Activated naive CD4-positive, alpha-beta T cell treated with anti-CD3 and anti-CD28 coated beads for 36 hours (primary cell): ENCODE measurements at regions not wholly inside any gene's neighbourhood (a gene's known extent, or its start where the extent isn't known, plus 50 kb on each side); places are given as distances from the start of the nearest gene placed in this dataset.

Experiments used
- CTCF ChIA-PET: fragments of 350-600 bp; sonication (Branson Sonifier 250); formaldehyde crosslinking; loops from one replicate; lab custom pipeline; 2021; ENCODE audit warnings: antibody characterized with exemption; lab: Charles Lee
- DNase-seq: peaks from one replicate; pipeline ENCODE4 v3.0.0-alpha.2; 2020
- H3K27ac Mint-ChIP-seq: one replicate; pipeline ENCODE4 v1.8.0; 2021; ENCODE audit warnings: mild to moderate bottlenecking, mixed read lengths
- H3K27me3 Mint-ChIP-seq: one replicate; pipeline ENCODE4 v1.8.0; 2021; ENCODE audit warnings: low read depth, mixed read lengths
- H3K36me3 Mint-ChIP-seq: one replicate; pipeline ENCODE4 v1.8.0; 2021; ENCODE audit warnings: low read depth, mixed read lengths
- H3K4me1 Mint-ChIP-seq: one replicate; pipeline ENCODE4 v1.8.0; 2021; ENCODE audit warnings: low read depth, mixed read lengths
- H3K4me3 Mint-ChIP-seq: one replicate; pipeline ENCODE4 v1.8.0; 2021; ENCODE audit warnings: mild to moderate bottlenecking, moderate library complexity, mixed read lengths
- H3K9me3 Mint-ChIP-seq: one replicate; pipeline ENCODE4 v1.8.0; 2021; ENCODE audit warnings: mixed read lengths
- intact Hi-C: fragments of 100-400 bp; cut with micrococcal nuclease; formaldehyde crosslinking; loops from one replicate; pipeline ENCODE4 v1.15.1; 2023

- peaks cover 3% of the 10 kb centered on the region for H3K27me3 Mint-ChIP-seq
- H3K4me3 Mint-ChIP-seq: no peak overlapping the region
- no peak for DNase-seq
- intact Hi-C loops: no loop called here
- H3K36me3 Mint-ChIP-seq: no peaks in the 10 kb centered on the region
- H3K9me3 Mint-ChIP-seq: no peaks in the 10 kb centered on the region
- no peaks in the 10 kb centered on the region for H3K4me1 Mint-ChIP-seq
- no peak overlapping the region for H3K27ac Mint-ChIP-seq
- CTCF ChIA-PET: no interaction called here
Observed at GRCh38 chr20:24797745-24798655, 151.1 kb upstream of the CST7 start.

DNA sequence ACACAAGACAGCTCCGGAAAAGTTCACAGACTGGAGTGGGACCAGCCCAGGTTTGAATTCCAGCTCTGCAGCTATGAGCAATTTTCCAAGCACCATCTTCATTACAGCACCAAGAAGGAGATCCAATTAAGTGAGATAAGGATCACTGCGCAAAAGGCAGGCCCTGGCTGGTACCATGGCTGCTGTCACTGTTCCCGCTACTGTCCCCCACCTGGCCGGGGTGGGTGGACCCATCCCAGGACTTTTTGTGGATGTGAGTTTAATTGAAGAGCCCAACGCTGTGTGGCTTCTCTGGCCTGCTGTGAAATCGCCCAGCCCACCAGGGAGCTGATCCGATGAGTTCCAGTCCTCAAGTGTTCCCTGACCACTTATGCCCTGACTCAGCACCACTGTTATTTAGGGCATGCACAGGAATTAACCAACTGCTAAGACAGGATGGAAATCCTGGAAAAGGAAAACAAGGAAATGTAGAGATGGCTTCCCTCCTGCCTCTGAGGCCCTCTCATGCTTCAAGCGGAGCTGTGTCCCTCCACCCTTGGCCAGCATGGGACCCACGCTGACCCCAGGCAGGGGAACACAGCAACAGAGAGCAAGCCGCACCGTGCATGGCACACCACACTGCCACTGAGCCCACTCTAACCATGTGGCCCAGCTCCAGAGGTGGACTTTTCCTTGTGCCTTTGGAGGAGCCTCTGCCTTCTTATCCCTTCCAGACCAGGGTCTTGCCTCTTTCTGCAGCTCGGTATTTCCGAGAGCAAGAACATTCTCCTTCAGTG is 150.0 kb upstream of the CST7 start:
- no peak overlapping the region for H3K27ac Mint-ChIP-seq
- H3K9me3 Mint-ChIP-seq: no peaks in the 10 kb centered on the region
- H3K4me1 Mint-ChIP-seq: no peaks in the 10 kb centered on the region
- intact Hi-C loops: no loop called here
- peaks cover 3% of the 10 kb centered on the region for H3K27me3 Mint-ChIP-seq
- no peaks in the 10 kb centered on the region for H3K36me3 Mint-ChIP-seq
- no peak overlapping the region for H3K4me3 Mint-ChIP-seq
- no peak for DNase-seq
- CTCF ChIA-PET: no interaction called here

GRCh38 chr20:24799971-24800580 is 149.0 kb upstream of the CST7 start:
- Mint-ChIP-seq H3K4me1 (no peaks in the 10 kb centered on the region), H3K4me3 (no peak overlapping the region), H3K27me3 (peaks cover 3% of the 10 kb centered on the region), H3K36me3 (no peaks in the 10 kb centered on the region), H3K9me3 (no peaks in the 10 kb centered on the region), H3K27ac (no peak overlapping the region)
- CTCF ChIA-PET: no interaction called here
- no peak for DNase-seq
- intact Hi-C loops: no loop called here

GRCh38 chr20:24802286-24802820 is 146.7 kb upstream of the CST7 start:
- Mint-ChIP-seq H3K4me3 (no peak overlapping the region), H3K4me1 (no peaks in the 10 kb centered on the region), H3K36me3 (no peaks in the 10 kb centered on the region), H3K27me3 (no peaks in the 10 kb centered on the region), H3K27ac (no peak overlapping the region), H3K9me3 (no peaks in the 10 kb centered on the region)
- CTCF ChIA-PET: no interaction called here
- intact Hi-C loops: no loop called here
- DNase-seq: no peak

- CTCF ChIA-PET: no interaction called here
- Mint-ChIP-seq H3K4me1 (no peaks in the 10 kb centered on the region), H3K36me3 (no peaks in the 10 kb centered on the region), H3K27me3 (peaks cover 2% of the 10 kb centered on the region), H3K9me3 (no peaks in the 10 kb centered on the region), H3K27ac (no peak overlapping the region), H3K4me3 (no peak overlapping the region)
- DNase-seq: no peak
- intact Hi-C loops: no loop called here
Observed at GRCh38 chr20:24804481-24805206, 144.4 kb upstream of the CST7 start.

DNA sequence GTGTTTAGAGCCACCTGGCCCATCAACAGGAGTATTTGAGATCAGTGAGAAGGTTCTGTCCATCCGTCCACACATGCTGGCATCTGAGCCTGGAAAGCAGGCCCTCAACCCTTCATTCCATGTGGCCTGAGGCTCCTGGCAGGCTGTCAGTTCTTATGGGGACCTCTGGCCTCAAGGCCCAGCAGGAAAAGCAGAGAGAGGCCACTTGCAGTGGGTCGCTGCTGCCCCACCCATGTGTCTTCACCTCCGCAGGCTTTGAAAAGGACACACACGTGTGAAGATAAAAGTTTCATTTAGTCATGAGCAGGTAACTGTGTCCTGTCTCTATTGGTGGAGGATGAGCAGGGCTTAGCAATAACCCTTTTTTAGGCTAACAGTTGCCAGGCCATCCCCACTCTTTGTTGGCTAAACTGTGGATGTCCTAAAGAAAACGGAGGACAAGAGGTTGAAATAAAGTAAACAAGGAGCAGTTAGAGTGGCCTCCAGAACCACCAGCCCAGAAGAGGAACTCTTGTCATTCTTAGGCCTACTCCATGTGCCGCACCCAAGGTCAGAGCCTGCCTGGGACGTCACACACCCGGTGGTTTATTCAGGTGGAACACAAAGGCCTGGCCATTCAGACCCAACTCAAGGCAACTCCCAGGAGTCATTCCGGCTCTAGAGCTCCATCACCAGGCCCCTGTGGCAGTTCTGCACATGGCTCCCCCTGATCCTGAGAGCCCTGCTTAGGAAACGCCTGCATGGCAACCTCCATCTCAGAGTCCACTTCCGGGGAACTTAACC is 143.4 kb upstream of the CST7 start:
- CTCF ChIA-PET: no interaction called here
- Mint-ChIP-seq H3K27ac (no peak overlapping the region), H3K4me1 (no peaks in the 10 kb centered on the region), H3K9me3 (no peaks in the 10 kb centered on the region), H3K27me3 (peaks cover 4% of the 10 kb centered on the region), H3K4me3 (no peak overlapping the region), H3K36me3 (no peaks in the 10 kb centered on the region)
- intact Hi-C loops: no loop called here
- no peak for DNase-seq

DNA sequence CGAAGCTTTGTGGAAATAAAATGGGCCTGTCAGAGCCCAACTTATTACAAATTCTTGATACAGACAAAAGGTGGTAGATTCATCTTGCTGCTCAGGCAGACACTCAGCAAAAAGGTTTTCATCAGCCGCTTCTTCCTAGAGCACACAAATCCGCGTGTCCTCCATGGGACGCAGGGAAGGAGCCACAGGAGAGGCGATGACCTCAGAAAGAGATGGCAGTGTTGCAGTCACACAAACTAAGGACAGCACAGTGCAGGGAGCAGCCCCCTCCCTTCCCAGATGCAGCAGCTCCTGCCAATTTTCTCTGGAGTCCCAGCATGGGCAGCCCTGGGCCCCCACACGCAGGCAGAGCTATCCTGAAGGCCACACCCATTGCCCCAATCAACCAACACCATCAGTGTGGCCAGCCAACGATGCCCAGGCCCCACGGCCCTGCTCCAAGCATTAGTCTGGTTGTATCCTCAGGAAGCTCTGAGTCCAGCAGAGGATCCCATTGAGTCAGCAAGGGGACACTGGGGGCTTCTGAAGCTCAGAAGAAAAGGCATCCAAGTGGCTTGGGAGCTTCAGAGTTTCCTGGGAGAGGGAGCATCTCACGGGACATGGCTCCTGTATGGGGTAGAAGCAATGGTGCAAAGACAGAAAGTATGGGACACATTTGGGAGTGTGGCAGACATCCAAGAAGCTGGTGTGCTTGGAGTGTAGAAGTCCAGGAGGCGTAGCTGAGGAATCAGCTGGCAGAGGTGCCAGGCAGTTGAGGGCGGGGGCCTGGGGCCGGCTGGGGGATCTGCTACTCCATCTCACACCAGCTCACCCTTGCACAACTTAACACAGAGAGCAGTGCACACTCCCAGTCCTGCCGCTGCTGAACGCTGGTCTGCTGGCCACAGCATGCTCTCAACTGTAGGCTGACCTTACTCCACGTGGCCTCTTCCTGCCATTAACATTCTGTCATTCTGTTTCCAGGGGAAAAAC is 142.1 kb upstream of the CST7 start:
- intact Hi-C loops: no loop called here
- Mint-ChIP-seq H3K4me3 (no peak overlapping the region), H3K27ac (no peak overlapping the region), H3K36me3 (no peaks in the 10 kb centered on the region), H3K27me3 (peaks cover 4% of the 10 kb centered on the region), H3K4me1 (no peaks in the 10 kb centered on the region), H3K9me3 (no peaks in the 10 kb centered on the region)
- CTCF ChIA-PET: interaction anchor here (1.2 kb wide), 1 partner anchor 19 kb away, joined by 3 read pairs; no protein-coding TSS in a partner anchor
- DNase-seq: no peak

GRCh38 chr20:24808616-24809015 is 140.5 kb upstream of the CST7 start:
- Mint-ChIP-seq H3K4me1 (no peaks in the 10 kb centered on the region), H3K27me3 (peaks cover 4% of the 10 kb centered on the region), H3K36me3 (no peaks in the 10 kb centered on the region), H3K9me3 (peaks cover 2% of the 10 kb centered on the region), H3K4me3 (no peak overlapping the region), H3K27ac (no peak overlapping the region)
- intact Hi-C loops: no loop called here
- no peak for DNase-seq
- CTCF ChIA-PET: interaction anchor here (1.2 kb wide), 1 partner anchor 21 kb away, joined by 3 read pairs; no protein-coding TSS in a partner anchor

DNA sequence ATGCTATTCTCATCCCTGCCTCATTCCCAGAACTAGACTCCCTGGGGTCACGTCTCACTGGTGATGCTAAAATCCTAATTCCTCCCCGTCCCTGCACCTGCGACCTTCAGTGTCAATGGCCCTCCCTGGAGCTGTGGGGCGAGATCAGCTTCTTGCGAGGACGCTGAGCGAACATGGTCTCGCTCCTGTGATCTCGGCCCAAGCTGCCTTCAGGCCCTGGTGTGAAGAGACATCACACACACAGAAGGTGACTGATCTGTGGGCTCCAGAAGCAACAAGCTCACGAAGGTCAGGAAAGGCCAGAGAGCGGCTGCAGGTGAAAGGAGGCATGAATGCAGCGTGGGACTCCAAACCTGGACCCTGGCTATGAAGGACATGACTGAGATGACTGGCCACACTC is 139.5 kb upstream of the CST7 start:
- no peaks in the 10 kb centered on the region for H3K4me1 Mint-ChIP-seq
- H3K9me3 Mint-ChIP-seq: peaks cover 2% of the 10 kb centered on the region
- H3K27ac Mint-ChIP-seq: no peak overlapping the region
- DNase-seq: no peak
- no peak overlapping the region for H3K4me3 Mint-ChIP-seq
- peaks cover 4% of the 10 kb centered on the region for H3K27me3 Mint-ChIP-seq
- intact Hi-C loops: no loop called here
- no peaks in the 10 kb centered on the region for H3K36me3 Mint-ChIP-seq
- CTCF ChIA-PET: no interaction called here

GRCh38 chr20:24810676-24811407 is 138.2 kb upstream of the CST7 start:
- DNase-seq: no peak
- CTCF ChIA-PET: no interaction called here
- peaks cover 6% of the 10 kb centered on the region for H3K27me3 Mint-ChIP-seq
- H3K27ac Mint-ChIP-seq: no peak overlapping the region
- intact Hi-C loops: no loop called here
- H3K9me3 Mint-ChIP-seq: peaks cover 2% of the 10 kb centered on the region
- no peak overlapping the region for H3K4me3 Mint-ChIP-seq
- H3K36me3 Mint-ChIP-seq: no peaks in the 10 kb centered on the region
- no peaks in the 10 kb centered on the region for H3K4me1 Mint-ChIP-seq
